Heart left ventricle (tissue), 16 donors: ENCODE measurements at regions not wholly inside any gene's neighbourhood (a gene's known extent, or its start where the extent isn't known, plus 50 kb on each side); places are given as distances from the start of the nearest gene placed in this dataset.

Experiments
- ATAC-seq, 4 donors: fragments of 200-7000 bp; cut with Tn5 transposase; one replicate each; pipeline ENCODE4 v1.9.1; 2020 to 2022; ENCODE audit warnings: moderate library complexity in 4 of 4, mild to moderate bottlenecking in 3 of 4, moderate number of reproducible peaks in 1 of 4
- DNase-seq, 5 donors: peaks; one replicate each; pipeline ENCODE4 v3.0.0-alpha.2; 2020
- H3K27ac ChIP-seq, 12 donors: fragments of 200-600 bp; sonication (generic) in 4 of 12; one replicate each; pipeline versions ENCODE4 v1.5.0 to v1.8.0; 2016 to 2022; ENCODE audit warnings: mild to moderate bottlenecking in 2 of 12
- H3K27me3 ChIP-seq, 9 donors: fragments of 200-600 bp; sonication (generic) in 2 of 9; one replicate each; pipeline versions ENCODE4 v1.5.1 to v1.8.0; 2016 to 2022; ENCODE audit warnings: mild to moderate bottlenecking in 3 of 9
- H3K36me3 ChIP-seq, 9 donors: fragments of 200-600 bp; sonication (generic) in 2 of 9; one replicate each; pipeline versions ENCODE4 v1.5.0 to v1.8.0; 2018 to 2022; ENCODE audit warnings: mild to moderate bottlenecking in 2 of 9
- H3K4me1 ChIP-seq, 12 donors: fragments of 200-600 bp; sonication (generic) in 4 of 12; one replicate each; pipeline versions ENCODE4 v1.5.0 to v1.8.0; 2016 to 2022; ENCODE audit warnings: mild to moderate bottlenecking in 3 of 12
- H3K4me3 ChIP-seq, 12 donors: fragments of 200-600 bp; sonication (generic) in 4 of 12; one replicate each; pipeline versions ENCODE4 v1.5.0 to v1.8.0; 2017 to 2022; ENCODE audit warnings: mild to moderate bottlenecking in 9 of 12, moderate library complexity in 4 of 12
- H3K9me3 ChIP-seq, 12 donors: fragments of 200-600 bp; sonication (generic) in 4 of 12; one replicate each; pipeline versions ENCODE4 v1.5.0 to v1.8.0; 2016 to 2022; ENCODE audit warnings: mild to moderate bottlenecking in 1 of 12
- POLR2A ChIP-seq, 2 donors: fragments of 450-650 bp; IDR thresholded peaks; one replicate each; pipeline ENCODE4 v1.6.1; 2017; ENCODE audit warnings: antibody characterized with exemption in 2 of 2, mild to moderate bottlenecking in 2 of 2, moderate library complexity in 2 of 2
- WGBS, 4 donors: extraction: QIAGEN DNeasy Blood & Tissue Kit in 2 of 4; methylation state at CpG; one replicate each; pipeline versions ENCODE4 v1.1.5 to v1.1.7; 2013 to 2018; 5-methylcytosine and 5-hydroxymethylcytosine counted together
- intact Hi-C, 10 donors: fragments of 100-400 bp; cut with DNase I; formaldehyde crosslinking; loops; one replicate each; pipeline versions ENCODE4 v1.11.1 to v1.14.2; 2022
- TF ChIP-seq, protein P1 (sequence below), 12 donors: fragments of 200-600 bp; sonication (generic) in 4 of 12; IDR thresholded peaks; one replicate each; pipeline versions ENCODE4 v1.5.0 to v1.8.0; 2018 to 2022; ENCODE audit warnings: antibody characterized with exemption in 12 of 12, mild to moderate bottlenecking in 5 of 12
- donor health status: ischemic (EF 13 %, LVEDD 7.1; RV severe dilation, severe dysfunction).
- donor health status: healthy with polysubstance abuse.
- donor health status: DM: no; HTN: yes; CAD: no.
- donor health status: DM: no; HTN: no; CAD: no.
- donor health status: ischemic (EF 25% LVEDD 6.9; RV normal size, moderate dysfunction).
- donor health status: ischemic (EF 25% LVEDD 5.7; RV mildly dilated, moderate dysfunction).
- donor health status: healthy.
- donor health status: DM: yes; HTN: yes; CAD: no.
- donor health status: ischemic (EF 35%, LVEDD 5.7; RV mildly dilated, moderate dysfunction).
- donor health status: nonischemic (EF 11% LVEDD 7.7; RV severe dilation, severe dysfunction).
- donor health status: DM: yes; HTN: yes; CAD: no.
- donor health status: PGD.
- donor health status: ischemic (EF 29% LVEDD 5.4; RV normal size, mild dysfunction).
- donor health status: nonischemic (EF 23%, LVEDD 6.1; RV moderate dilation, normal function).

DNA sequence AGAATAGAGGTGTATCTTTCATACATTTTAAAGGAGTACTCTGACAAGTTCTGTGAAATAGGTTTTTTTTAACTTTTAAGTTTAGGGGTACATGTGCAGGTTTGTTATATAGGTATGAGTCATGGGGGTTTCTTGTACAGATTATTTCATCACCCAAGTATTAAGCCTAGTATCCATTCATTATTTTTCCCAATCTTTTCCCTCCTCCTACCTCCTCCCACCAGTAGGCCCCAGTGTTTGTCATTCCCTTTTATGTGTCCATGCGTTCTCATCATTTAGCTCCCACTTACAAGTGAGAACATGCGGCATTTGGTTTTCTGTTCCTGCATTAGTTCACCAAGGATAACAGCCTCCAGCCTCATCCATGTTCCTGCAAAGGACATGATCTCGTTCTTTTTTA is 175.5 kb downstream of the CYB561 start:
- intact Hi-C loops = loop anchor here in 1 of 10 donors (10.0 kb wide), 1 partner anchor 134 kb away; no protein-coding TSS in a partner anchor
- ATAC-seq (no peak), DNase-seq (no peak)
- peaks cover 0 to 22% (median 5%) of the 10 kb centered on the region in 12 donors for H3K4me1 ChIP-seq
- H3K27me3 ChIP-seq = no peaks in the 10 kb centered on the region
- H3K36me3 ChIP-seq = peaks cover 0 to 21% (median 0%) of the 10 kb centered on the region in 9 donors
- no peak for TF ChIP-seq POLR2A (IDR thresholded peaks at IDR 0.05)
- TF ChIP-seq, protein P1, sequence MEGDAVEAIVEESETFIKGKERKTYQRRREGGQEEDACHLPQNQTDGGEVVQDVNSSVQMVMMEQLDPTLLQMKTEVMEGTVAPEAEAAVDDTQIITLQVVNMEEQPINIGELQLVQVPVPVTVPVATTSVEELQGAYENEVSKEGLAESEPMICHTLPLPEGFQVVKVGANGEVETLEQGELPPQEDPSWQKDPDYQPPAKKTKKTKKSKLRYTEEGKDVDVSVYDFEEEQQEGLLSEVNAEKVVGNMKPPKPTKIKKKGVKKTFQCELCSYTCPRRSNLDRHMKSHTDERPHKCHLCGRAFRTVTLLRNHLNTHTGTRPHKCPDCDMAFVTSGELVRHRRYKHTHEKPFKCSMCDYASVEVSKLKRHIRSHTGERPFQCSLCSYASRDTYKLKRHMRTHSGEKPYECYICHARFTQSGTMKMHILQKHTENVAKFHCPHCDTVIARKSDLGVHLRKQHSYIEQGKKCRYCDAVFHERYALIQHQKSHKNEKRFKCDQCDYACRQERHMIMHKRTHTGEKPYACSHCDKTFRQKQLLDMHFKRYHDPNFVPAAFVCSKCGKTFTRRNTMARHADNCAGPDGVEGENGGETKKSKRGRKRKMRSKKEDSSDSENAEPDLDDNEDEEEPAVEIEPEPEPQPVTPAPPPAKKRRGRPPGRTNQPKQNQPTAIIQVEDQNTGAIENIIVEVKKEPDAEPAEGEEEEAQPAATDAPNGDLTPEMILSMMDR (IDR thresholded peaks at IDR 0.05) = no peak
- H3K27ac ChIP-seq = no peak overlapping the region
- WGBS, 4 donors = 91 to 96% (median 93%) methylated on average over 3 of the region's 3 CpGs
- H3K9me3 ChIP-seq = peaks cover 0 to 8% (median 0%) of the 10 kb centered on the region in 12 donors
- H3K4me3 ChIP-seq = no peak overlapping the region

DNA sequence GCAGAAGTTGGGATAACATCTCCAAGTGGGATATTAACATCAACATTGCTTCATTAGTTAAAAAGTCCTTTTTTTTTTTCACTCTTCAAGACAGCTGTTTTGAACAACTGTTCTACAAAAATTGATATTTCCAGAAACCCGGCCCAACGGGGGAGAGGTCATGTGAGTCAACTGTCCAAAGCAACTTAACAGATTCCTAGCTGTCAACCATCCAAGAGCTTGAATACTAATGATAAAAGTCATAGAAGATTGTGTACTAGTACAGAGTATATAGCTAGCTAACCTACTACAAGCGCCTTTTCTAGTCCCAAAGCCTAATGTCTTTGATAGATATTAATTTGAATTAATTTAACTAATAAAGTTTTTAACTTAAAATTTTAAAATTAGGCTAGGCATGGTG is 172.0 kb downstream of the CYB561 start:
- Histone ChIP-seq H3K27ac (peak overlapping the region in 6 of 12 donors; percentile 35 to 52 (median 48)), H3K4me1 (peaks cover 0 to 42% (median 5%) of the 10 kb centered on the region in 12 donors), H3K9me3 (peaks cover 0 to 8% (median 0%) of the 10 kb centered on the region in 12 donors), H3K36me3 (peaks cover 0 to 8% (median 0%) of the 10 kb centered on the region in 9 donors), H3K4me3 (no peak overlapping the region), H3K27me3 (no peaks in the 10 kb centered on the region)
- WGBS, 4 donors = 41 to 56% (median 51%) methylated on average over 3 of the region's 3 CpGs
- DNase-seq (peak in 4 of 5 donors; percentile 24 to 58 (median 46)), ATAC-seq (peak; percentile 72 to 89 (median 86))
- intact Hi-C loops = loop anchor here in 1 of 10 donors (10.0 kb wide), 1 partner anchor 131 kb away; no protein-coding TSS in a partner anchor
- TF ChIP-seq POLR2A (IDR thresholded peaks at IDR 0.05) = no peak
- TF ChIP-seq, protein P1 (IDR thresholded peaks at IDR 0.05) = no peak

GRCh38 chr17:63275318-63275970 is 170.7 kb downstream of the CYB561 start:
- H3K4me1 ChIP-seq = peaks cover 0 to 53% (median 5%) of the 10 kb centered on the region in 12 donors
- TF ChIP-seq, protein P1 (IDR thresholded peaks at IDR 0.05) = no peak
- no peak for TF ChIP-seq POLR2A (IDR thresholded peaks at IDR 0.05)
- H3K36me3 ChIP-seq = peaks cover 0 to 4% (median 0%) of the 10 kb centered on the region in 9 donors
- DNase-seq = no peak
- intact Hi-C loops = loop anchor here in 1 of 10 donors (10.0 kb wide), 1 partner anchor 129 kb away; no protein-coding TSS in a partner anchor
- no peaks in the 10 kb centered on the region for H3K27me3 ChIP-seq
- peaks cover 0 to 8% (median 0%) of the 10 kb centered on the region in 12 donors for H3K9me3 ChIP-seq
- H3K4me3 ChIP-seq = no peak overlapping the region
- WGBS, 4 donors = 59 to 79% (median 69%) methylated on average over 1 of the region's 1 CpG
- peak in 3 of 4 donors; percentile 73 to 91 (median 78) for ATAC-seq
- H3K27ac ChIP-seq = peak overlapping the region in 6 of 12 donors; percentile 8 to 51 (median 42)

DNA sequence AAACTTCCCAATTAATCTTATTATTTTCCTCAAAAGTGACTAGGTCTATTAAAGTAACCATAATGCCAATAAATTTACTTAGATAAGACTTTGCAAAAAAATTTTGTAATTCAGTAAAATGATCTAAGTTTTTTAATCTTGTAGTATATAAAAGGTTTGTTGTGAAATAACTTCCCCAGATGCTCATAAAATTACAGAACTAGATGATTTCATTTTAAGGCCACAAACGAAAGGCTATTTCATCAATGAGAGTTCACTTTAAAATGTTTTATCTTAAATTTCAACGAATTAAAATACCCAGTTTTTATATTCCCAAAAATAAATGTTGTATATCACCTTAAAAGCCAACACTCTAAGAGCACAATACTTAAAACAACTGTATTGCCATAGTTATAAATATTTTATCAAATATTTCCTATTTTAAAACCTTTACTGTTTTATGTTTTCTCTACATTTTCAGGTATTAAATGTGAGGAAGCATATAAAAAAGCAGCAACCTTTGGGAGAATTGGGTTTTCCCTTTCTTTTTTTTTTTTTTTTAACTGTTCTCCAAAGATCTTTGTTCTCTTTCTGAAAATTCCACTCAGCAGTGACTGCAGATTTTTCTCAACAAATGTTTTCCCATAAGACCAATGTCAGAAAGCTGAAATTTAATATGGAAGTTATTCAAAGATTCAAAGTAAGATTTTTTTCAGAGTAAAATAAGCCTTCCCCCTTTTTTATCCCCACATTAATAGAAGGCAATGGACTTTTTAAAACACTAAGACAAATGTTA is 169.9 kb downstream of the CYB561 start:
- TF ChIP-seq, protein P1 (IDR thresholded peaks at IDR 0.05) = no peak
- TF ChIP-seq POLR2A (IDR thresholded peaks at IDR 0.05) = no peak
- 69 to 79% (median 76%) methylated on average over 2 of the region's 2 CpGs for WGBS, 4 donors
- no peak overlapping the region for H3K4me3 ChIP-seq
- ATAC-seq = no peak
- no peak for DNase-seq
- H3K27me3 ChIP-seq = no peaks in the 10 kb centered on the region
- intact Hi-C loops = loop anchor here in 1 of 10 donors (10.0 kb wide), 1 partner anchor 129 kb away; no protein-coding TSS in a partner anchor
- H3K9me3 ChIP-seq = peaks cover 0 to 8% (median 0%) of the 10 kb centered on the region in 12 donors
- peaks cover 0 to 56% (median 5%) of the 10 kb centered on the region in 12 donors for H3K4me1 ChIP-seq
- peak overlapping the region in 5 of 12 donors; percentile 2 to 47 (median 22) for H3K27ac ChIP-seq
- no peaks in the 10 kb centered on the region for H3K36me3 ChIP-seq
